MM.1S (cell line): ENCODE measurements at regions not wholly inside any gene's neighbourhood (a gene's known extent, or its start where the extent isn't known, plus 50 kb on each side); places are given as distances from the start of the nearest gene placed in this dataset.

Experiments used
- EZH2 ChIP-seq: fragments of 300-600 bp; sonication (generic); optimal IDR thresholded peaks from 2 replicates; pipeline ENCODE3; 2017; ENCODE audit warnings: low read depth, mild to moderate bottlenecking, antibody characterized with exemption, low read length, mixed read lengths
- EZH2phosphoT487 ChIP-seq: fragments of 300-600 bp; sonication (generic); IDR thresholded peaks from 2 replicates; pipeline ENCODE4 v1.6.1; 2018; ENCODE audit warnings: antibody characterized with exemption, low read length

DNA sequence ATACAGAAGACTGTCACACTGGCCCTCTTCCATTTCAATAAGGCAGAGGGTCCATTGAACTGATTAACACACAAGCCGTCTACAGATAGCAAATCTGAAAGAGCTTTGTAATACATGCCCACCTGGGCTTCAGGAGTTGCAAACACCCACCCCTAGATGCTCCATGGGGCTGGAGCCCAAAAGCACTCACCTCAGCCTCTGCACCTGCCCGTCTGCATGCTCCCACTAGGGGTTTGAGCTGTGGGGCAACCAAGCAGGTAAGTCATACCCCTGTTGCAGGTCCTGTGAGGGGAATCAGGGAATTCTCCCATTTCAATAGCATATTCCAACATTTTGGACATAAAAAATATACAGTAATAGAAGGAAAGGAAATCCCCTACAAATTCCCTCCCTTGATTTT is 243.0 kb upstream of the KCNIP4 start:
- no peak for TF ChIP-seq EZH2phosphoT487
- no peak for TF ChIP-seq EZH2
